Activated T-cell treated with anti-CD3 and anti-CD28 coated beads for 48 hours (primary cell): ENCODE measurements at regions not wholly inside any gene's neighbourhood (a gene's known extent, or its start where the extent isn't known, plus 50 kb on each side); places are given as distances from the start of the nearest gene placed in this dataset.
"Not testable (repeated sequence)": the region's sequence is repeated elsewhere in the genome, so short reads cannot be mapped to it uniquely, and the experiment has no call there.

ENCODE experiments used
- DNase-seq: peaks from one replicate; pipeline ENCODE4 v3.0.0-alpha.2; 2020; ENCODE audit warnings: low read depth

DNA sequence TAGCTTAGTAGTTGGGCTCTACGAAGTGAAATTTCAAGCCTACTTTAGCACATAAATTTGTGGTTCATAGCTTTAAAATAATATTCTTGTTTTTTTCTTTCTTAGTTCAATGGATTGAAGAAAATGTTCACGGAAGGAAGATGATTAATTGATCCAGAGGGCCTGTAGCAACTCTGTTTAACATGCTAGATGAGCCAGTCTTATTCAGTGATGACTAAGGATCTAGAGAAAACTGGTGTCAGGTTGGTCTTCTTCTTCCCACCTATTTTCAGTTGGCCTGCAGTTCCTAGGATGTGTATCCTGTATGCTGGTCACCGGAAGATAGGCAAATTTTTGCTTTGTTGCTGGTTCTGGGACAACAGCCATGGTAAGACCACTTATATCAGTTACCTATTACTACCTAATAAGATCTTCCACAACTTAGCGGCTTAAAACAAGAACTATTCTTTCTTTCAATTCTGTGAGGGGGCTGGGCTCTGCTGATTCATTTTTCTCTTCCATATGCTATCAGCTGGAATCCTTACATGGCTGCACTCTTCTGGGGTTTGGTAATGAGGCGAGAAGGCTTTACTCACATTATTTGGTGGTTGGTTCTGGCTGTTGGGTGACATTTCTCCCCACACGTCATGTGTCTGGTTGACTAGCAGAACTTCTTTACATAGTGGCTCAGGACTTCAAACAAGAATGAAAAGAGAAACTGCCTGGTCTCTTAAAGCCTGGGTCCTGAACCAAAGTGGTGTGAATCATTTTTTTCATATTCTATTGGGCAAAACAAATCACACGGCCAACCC is 182.7 kb upstream of the ACTBL2 start:
- DNase-seq = no peak

DNA sequence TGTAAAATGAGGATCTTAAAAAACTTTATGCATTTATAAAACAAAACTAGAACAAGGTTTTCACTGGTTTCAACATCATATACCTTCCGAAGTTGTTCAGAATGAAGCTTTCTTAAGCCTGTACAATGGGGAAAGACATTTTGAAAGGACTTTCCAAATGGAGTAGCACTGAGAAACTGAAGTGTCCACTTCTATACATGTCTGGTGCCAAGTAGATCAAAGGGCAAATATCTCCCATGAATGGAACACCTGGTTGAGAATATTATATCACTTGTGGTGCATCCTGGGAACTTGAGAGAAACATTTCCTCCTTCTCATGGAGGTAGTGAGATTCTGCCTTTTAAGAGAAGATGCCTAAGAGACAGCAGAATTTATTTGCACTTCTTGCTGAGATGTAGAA is 182.1 kb upstream of the ACTBL2 start:
- DNase-seq = no peak

DNA sequence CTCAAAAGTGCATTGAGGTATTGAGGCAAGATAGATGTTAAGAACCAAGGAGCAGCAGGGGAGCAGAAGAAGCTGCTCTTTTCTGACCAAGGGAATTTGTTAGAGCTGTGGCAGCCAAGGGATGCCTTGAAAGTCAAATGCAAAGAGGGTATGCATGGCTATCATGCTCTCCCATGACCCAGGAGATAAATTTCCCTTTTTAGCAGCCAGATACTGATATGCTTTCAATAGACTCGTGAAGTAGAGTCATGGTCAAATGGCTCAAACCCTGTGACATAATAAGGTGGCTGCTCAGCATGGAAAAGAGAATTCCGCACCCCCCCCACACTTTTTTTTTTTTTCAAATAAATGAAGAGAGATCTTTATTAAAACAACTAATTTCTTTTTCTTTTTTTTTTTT is 180.9 kb upstream of the ACTBL2 start:
- DNase-seq = no peak

DNA sequence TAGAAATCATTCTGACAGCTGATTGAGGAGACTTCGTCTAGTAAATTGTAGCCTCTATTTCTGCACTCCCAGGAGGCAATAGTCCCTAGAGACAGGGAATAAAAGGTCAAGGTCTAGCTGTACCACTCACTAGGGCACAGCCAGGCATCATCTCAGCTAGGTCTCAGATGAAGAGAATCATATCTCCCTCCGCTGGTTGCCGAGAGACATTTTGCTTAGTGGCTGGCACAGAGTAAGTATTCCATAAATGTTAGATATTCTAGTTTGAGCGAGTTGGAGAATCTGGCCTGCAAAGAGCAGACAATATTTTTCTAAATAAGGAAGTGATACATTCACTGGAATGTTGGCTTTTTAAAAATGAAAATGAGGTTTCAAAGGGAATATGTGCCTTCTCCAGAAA is 180.4 kb upstream of the ACTBL2 start:
- DNase-seq = no peak

DNA sequence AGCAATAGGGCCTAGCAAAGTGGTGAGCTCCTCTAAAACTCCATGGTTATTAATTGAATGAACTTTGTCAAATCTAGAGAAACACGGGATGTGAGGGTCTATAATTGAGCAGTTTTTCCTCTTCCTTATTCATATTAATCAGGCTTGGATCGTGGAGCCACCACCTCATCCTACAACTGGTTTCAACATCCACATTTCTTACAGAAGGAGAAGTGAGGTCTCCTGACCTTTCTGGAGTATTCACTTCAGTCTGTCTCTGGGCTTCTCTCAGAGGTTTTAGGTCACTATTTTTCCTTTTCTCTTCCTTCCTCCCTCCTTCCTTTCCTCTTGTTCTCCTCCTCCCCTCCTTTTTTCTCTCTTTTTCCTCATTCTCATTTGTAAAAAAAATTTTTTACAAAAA is 177.3 kb upstream of the ACTBL2 start:
- no peak for DNase-seq

DNA sequence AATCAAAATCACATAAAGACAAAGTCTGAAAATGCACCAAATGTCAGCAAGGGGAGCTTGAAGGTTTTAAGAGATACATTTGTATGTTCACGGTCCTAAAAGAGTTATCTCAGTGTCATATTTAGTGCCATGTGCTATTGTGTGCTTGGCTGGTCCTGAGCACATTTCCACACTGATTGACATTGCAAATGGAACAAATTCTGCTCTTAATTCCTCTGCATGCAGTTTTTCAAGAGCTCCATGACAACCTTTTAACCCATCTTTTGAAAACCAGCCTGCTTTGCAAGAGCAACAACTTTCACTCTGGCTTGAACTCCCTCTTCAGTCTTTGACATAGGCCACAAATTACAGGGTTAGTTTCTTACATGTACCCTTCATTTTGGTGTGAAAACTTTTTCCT is 175.4 kb upstream of the ACTBL2 start:
- no peak for DNase-seq

DNA sequence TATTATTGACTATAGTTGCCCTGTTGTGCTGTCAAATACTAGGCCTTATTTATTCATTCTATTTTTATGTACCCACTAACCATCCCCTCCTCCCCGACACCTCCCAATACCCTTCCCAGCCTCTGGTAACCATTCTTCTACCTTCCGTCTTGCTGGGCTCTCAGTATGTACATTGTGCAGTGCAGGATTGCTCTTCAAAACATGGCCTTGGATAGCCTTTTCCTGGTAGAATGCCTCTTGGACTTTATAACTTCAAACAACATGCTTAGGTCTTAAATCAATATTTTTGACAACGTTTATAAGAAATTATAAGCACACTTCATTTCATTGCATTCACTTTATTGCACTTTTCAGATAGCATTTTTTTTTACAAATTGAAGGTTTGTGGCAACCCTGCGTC is 172.6 kb upstream of the ACTBL2 start:
- no peak for DNase-seq

DNA sequence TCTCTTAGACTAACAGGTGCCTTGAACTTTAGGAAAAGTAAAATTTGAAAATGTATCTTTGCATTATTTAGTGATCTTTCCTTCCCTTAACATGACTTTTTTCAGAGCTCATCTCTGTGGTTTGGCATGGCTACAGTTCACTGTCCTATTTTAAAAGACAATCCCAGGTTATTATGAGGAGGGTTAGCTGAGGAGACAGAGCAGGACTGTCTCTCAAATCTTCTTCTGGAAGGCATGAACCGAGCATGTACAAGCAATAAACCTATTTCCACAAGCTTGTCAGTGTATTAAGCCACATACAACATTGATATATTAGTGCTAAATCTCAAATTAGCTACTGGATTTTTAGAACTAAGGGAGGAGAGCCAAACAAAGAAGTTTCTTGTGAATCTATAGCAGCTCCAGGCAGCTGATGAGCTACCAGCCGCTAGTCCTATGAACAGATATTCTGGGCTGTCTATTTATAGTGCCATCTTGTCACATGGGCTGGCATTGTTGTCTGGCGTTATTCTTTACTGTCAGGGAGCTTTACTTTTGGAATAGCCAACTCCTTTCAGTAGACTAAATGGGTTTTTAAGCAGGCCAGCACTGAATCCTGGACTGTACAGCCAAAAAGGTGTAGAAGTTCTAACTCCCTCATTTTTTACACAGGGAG is 171.2 kb upstream of the ACTBL2 start:
- no peak for DNase-seq

DNA sequence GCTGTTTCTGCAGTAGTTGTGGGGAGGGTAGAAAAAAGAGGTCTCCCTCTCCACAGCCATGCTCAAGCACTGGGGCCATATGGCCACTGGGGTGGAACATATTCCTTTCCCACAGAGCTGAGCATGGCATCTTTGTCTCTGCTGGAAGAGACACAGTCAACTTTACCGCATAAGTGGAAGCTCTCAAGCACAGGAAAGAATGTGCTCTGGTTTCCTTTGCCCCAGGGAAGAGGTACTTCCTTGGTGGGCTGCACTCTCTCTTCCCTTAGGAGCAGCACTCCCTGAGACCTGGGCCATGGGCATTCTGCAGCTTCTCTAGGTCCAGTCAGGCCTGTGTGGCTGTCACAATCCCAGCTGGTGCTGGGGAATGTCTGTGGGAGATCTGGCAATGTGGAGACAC is 168.5 kb upstream of the ACTBL2 start:
- DNase-seq = no peak

DNA sequence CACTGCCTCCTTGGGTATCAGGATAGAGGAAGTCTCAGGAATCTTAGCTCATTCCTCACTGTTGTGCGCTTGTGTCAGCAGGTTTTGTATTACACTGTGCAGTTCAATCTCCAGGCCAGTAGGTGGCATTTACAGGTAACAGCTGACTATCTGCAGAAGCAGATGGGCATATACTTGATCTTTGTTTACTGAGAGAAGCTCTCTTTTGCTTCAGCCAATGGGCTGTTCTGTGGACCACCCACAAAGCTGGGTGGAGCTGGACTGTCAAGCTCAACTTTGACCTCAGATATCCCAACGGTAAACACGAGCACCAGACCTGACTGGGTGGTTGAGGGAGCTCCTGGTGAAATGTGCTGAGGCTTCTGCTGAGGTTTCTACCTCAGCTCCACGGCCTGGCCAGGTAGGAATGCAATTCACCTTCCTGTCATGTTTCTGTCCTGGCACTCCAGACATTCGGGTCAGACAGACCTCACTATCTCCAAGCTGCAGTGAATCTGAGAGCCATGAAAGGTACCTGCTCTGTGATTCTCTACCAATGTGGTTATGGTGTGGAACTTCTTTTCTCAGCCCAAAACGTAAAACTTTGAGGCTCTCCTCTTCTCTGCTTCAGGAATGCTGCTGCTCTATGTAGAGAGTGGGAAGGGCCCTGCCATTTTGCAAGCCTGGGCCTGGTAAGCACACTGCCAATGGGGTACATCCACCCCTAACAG is 167.9 kb upstream of the ACTBL2 start:
- DNase-seq = no peak

DNA sequence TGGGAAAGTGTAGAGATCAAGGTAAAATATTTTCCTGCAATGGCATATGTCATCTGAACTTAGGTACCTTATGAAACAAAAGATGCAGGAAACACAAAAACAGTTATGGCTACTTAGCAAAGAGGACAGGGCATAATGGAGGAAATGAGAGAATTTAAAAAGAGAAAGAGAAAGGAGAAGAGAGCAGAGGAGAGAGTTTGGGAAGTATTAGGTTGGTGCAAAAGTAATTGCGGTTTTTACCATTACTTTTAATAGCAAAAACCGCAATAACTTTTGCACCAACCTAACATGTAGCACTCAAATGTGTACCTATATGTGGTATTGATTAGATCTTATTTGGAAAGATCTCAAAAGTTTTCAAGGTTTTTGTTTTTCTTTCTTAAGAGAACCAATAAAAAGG is 160.1 kb upstream of the ACTBL2 start:
- DNase-seq = no peak

DNA sequence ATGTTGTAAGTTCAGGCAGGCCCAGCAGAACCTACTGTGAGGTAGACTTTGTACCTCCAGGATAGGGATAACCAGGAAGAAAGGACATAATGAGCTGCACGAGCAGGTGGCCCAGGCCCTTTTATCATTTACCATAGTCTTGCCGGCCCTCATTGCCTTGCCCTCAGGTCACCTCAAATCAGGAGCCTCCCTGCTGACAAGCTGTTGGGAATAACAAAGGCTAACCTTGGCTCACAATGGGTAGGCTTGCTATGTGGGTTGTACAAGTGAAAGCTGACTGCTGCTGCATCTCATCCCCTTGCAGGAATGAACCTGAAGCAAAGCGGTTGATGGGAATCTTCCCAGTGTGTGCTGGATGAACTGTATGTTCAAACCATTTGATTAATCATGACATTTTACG is 159.5 kb upstream of the ACTBL2 start:
- DNase-seq = no peak

DNA sequence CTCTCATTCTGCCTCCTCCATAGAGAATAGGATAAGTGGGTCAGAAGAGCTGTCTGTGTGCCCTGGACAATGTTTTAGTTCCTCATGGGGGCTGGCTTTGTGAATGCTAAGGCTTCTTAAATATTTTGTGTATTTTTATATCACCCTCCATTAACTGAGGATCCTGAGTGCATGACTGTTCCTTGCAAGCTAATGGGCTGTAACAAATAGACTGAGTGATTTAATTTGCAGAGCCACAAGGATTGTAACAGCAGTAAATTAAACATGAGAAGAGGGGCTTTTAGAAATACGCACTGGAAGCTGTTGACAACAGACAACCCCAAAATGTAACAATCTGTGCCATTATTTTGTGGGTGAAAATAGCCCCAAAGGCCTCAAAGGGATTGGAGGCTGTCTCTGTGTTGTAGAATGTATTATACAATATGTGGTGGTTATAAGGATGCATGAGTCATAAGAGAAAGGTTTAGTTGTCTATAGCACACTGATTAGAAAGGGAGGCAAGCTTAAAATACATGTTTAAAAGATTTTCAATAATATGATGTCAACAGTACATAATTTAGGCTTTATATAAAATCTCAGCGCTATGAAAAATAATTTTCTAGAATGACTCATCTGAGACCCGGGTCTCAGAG is 152.7 kb upstream of the ACTBL2 start:
- DNase-seq = no peak

DNA sequence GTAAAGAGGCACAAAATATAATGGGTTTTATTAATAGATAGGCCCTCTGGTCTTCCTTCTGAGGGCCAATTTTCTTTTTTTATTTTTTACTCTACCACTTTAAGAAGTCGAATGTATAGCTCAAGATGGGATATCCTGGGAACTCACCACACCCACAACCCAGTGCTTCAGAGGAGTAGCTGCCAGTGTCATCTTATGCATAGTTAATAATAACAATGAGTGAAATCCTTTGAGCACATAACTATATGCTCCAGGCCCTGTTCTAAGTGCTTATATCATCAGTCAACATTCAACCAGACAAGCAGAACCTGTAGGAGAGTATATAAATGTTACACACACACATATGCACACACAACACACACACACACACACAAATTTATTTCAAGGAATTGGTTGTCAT is 150.3 kb upstream of the ACTBL2 start:
- DNase-seq = no peak

DNA sequence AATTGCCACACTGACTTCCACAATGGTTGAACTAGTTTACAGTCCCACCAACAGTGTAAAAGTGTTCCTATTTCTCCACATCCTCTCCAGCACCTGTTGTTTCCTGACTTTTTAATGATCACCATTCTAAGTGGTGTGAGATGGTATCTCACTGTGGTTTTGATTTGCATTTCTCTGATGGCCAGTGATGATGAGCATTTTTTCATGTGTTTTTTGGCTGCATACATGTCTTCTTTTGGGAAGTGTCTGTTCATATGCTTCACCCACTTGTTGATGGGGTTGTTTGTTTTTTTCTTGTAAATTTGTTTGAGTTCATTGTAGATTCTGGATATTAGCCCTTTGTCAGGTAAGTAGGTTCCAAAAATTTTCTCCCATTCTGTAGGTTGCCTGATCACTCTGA is 148.5 kb upstream of the ACTBL2 start:
- not testable (repeated sequence) for DNase-seq

DNA sequence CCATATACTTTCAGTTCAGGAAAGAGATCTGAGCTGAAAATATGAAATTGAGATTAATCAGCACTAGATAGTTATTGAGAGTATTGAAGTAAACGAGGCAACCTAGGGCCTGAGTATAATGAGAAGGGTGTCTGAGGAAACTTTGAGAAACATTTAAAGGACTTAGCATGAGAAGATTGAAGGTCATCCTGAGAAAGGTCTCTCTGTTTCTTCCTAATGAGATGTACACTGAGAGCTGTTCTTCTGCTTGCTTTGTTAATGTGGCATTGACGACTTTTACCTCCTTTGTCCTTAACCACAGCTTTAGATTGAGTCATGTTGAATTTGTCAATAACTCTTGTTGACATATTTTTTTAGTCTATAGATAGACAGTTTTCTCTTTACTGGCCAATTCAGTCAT is 145.1 kb upstream of the ACTBL2 start:
- DNase-seq = no peak

DNA sequence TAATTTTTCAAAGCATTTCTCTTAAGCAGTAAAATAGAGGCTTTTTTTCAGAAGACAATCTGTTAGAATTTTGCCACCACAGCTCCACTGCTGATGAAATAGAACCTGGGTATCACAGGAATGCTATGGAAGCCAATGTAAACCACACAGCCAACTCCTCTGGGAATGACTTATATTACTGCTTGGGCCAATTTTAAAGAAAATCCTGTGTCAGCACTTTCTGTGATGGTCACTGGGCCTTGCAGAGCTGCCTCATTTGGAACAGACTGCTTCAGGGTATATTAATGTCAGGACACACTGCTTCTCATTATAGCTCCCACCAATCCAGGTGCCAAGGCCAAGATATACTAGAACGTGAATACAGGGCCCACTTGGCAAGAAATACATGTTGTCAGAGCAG is 144.1 kb upstream of the ACTBL2 start:
- no peak for DNase-seq

DNA sequence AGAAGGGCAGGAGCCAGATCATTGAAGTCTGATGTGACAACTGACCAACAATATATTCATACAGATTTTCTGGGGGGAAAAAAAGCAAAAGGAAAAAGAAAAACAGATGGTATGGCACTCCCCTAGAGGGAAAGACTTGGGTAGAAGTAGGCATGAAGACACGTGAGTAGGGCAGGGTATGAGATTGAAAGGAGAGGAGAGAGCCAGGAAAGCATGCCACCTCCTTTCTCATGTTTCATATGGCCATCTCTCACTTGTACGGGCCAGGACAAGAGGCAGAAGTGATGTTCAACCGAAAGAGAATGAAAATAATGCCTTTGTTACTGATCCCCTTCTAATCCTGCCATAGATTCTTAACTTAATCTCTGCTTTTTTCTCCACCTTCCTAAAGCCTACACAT is 139.0 kb upstream of the ACTBL2 start:
- DNase-seq = no peak

DNA sequence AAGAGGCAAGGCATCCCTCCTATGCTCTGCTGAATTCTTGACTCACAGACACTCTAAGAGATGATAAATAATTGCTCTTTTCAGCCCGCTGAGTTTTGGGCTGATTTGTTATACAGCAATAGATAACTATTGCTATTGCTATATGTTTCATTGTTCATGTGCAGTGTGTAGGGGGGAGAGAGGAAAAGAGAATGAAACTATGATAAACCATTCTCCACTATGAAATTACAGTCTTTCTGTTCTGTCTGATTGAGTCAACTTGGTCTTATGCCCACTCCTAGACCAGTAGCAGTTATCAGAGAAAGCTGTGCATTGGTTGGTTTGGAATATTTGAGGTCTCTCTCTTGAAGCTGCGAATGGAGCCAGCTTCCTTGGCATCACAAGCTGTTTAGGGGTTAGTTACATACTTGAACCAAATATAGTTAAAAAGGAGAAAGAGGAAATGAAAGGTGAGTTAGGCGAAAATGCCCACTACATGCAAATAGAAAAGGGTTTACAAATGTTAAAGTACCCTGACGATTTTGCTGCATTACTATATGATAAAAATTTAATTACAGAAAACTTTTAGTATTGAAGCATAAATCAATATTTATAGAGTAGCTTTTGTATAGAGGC is 136.3 kb upstream of the ACTBL2 start:
- DNase-seq = no peak

DNA sequence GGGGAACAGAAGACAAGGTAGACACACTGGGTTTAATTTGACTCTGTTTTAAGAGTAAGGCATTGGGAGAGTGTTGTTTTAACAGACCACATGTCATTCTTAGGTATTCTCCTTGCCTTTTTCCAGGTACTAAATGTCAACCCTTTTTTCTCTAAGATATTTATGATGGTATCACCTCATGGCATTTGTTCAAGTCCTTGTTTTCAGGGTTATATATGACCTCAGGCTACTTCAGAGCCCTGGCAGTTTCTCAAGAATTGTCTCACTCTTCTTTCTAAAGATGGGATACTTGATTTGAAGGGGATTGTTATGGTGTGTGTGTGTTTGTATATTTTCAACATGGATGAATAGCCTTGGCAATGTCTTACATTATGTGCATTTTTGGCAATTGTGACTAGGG is 131.1 kb upstream of the ACTBL2 start:
- no peak for DNase-seq

DNA sequence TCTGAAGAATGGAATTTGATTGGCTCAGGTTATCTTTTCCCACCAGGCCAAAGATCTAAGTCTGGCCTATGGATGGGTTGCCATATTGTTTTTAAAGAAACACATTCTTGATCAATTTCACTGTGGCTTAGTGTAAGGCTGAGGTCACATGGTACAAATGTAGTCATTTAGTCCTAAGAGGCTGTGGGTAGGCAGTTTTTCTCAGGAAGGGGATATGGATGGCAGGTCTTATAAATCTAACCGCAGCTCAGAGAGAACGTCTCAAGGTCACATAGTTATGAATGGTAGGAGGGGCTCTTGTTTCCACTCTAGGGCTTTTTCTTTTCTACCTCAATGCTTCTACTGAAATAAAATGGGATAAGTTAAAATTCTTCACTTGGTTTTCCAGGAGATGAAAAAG is 128.6 kb upstream of the ACTBL2 start:
- DNase-seq = no peak

DNA sequence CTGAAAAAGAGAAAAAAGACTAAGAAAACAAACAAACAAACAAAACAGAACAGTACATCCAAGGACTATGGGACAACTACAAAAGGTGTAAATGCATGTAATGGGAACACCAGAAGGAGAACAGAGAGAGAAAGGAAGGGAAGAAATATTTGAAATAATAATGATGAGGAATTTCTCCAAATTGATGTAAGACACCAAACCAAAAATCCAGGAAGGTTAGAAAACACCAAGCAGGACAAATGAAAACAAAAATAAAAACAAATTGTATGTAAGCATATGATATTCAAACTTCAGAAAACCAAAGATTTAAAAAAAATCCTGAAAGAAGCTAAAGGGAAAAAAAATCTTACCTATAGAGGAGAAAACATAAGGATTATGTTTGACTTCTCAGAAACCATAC is 125.9 kb upstream of the ACTBL2 start:
- no peak for DNase-seq

DNA sequence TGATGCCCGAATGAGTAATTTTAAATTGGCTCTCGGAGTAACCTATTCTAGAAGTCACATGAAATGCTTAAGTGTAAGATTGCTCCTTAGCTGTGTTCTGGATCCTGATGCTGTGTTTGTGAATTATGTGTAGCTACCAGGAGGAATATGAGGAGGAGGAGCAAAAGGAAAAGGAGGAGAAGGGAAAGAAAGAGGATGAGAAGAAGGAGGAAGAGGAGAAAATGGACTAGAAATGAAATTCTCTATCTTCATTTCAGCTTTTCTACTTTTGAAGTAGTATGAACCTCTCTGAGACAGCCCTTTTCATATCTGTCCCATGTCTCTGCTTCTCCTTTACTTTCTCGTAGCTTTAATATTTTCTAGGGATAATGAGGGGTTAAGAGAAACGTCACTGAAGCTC is 119.4 kb upstream of the ACTBL2 start:
- no peak for DNase-seq
